NCI-H1105 treated with DMSO at 0.1 percent for 48 hours (cell line): ENCODE measurements at regions not wholly inside any gene's neighbourhood (a gene's known extent, or its start where the extent isn't known, plus 50 kb on each side); places are given as distances from the start of the nearest gene placed in this dataset.

ENCODE experiments used
- DNase-seq: peaks from one replicate; lab custom pipeline; 2025; lab: John Stamatoyannopoulos, UW

DNA sequence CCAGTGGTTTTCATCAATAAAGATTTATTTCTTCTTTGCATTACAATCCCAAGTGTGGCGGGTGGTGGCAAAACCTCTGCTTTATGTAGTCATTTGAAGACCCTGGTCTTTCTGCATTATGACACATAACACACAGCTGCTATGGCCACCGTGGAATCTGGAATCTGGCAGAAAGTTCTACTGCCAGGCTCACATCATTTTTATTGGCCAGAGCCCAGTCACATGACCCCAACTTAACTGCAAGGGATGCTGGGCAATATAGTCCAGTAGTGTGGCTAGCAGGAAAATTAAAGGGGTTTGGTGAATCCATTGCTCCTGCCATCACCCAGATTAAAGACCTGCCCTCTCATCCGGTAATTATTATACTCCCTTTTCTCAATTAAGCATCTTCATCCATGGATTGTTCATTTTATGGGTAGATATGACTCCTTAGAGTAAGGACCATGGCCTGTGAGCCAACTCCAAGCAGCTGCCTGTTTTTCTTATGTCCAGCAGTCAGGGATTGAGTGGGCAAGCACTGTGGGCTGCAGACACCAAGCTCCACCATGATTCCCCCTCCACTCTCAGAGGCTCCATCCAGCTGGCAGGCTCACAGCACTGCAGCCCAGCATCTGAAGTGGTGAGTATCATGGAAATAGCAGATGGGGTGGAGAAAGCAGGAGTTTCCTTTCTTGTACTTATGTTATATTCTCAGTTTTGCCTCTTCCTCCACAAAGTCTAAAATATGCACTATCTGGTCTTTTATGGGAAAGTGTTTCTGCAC lies 1030.7 kb downstream of the AACS start:
- DNase-seq, result no peak

DNA sequence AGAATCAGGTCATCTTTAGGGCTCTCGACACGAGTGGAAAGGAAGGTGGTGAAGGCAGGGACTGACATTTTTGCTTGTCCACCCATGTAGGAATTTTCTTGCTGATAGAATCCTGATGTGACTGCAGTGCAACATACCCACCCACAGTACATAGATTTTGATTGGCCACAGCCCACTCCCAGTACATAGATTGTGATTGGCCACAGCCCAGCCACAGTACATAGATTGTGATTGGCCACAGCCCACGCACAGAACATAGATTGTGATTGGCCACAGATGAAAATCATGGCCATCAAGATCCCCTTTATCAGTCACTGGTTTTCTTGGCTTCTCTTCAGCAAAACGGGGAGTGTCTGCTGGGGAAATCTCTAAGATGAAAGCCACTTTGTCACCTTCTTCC lies 1041.5 kb downstream of the AACS start:
- no peak for DNase-seq

DNA sequence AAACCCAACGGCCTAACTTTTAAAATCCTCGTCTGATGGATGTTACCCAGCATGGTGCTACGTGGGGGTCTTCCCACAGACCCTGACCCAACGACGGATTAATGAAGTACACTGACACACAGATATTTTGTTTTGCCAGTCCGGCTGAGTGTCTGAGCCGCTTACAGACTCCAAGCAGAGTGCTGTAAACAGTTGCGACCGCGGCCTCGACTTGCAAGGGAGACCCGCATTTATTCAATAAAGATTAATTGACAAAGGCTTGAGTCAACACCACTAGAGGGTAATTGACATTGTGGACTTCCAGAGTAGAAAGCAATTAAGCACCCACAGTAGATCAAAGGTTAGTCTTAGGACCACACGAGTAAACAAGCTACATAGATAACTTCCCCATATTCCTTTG lies 1042.4 kb downstream of the AACS start:
- DNase-seq, result no peak

DNA sequence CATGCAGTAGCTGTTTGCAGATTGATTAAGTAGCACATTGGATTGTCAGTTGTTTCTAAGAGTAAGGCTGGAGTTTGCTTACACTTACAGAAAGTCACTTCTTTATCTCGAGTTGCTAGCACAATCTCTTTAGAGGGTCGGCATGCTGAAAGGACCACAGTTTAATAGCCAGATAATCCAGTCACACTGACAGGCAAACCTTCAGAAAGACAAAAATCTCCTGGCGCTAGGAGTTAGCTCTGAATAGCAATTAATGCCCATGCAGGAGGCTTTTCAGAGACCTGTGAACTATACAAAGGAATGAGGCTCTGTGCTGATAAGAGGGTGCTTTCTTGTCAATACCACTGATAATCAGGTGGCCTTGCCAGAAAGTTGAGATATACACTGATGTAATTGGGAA lies 1043.0 kb downstream of the AACS start:
- DNase-seq, result no peak

GRCh38 chr12:126112141-126112540 lies 1046.9 kb downstream of the AACS start:
- no peak for DNase-seq

GRCh38 chr12:126112849-126113248 lies 1047.6 kb downstream of the AACS start:
- DNase-seq, result no peak

GRCh38 chr12:126114441-126114840 lies 1049.2 kb downstream of the AACS start:
- no peak for DNase-seq

- no peak for DNase-seq
These were observed 1052.3 kb downstream of the AACS start for GRCh38 chr12:126117502-126117901.

GRCh38 chr12:126139355-126139754 lies 1074.1 kb downstream of the AACS start:
- no peak for DNase-seq

DNA sequence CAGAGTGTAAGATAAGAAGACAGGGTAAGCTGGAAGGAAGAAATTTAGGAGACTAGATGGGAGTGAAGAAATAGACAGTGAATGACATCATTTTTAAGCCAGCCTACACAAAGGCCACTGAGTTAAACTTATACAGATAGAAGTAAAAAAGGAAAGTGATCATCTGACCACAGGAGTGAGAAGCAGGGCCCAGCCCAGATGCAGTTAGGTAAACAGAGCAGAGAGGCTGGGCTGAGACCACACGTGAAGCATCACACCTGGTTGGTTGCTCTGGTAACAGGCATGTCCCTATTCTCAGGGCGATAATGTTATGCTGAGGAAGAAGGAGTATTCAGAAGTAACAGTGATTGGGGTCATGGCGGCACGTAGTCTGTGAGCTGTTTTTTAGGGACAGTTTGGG lies 1079.4 kb downstream of the AACS start:
- peak; percentile 10 for DNase-seq

DNA sequence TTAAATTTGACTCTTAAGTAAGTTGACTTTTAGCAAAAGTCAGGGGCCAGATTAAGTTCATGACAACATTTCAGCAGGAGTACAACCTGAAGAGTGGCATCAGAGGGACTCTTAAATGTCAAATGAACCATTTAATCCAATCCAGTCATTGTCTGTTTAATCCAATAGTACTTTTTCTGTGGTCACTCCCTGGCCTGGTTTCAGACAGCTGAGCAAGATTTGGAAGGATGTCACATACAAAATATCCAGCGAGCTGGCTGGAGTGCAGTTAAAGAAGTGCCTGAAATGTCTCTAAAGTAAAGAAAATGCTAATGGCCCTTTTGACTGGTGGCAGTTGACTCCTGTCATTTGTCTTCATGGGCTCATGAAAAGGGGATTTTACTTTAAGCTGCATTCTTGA lies 1082.1 kb downstream of the AACS start:
- no peak for DNase-seq

GRCh38 chr12:126156806-126157574 lies 1091.8 kb downstream of the AACS start:
- no peak for DNase-seq

- no peak for DNase-seq
These were observed 1092.3 kb downstream of the AACS start for GRCh38 chr12:126157575-126157966.

DNA sequence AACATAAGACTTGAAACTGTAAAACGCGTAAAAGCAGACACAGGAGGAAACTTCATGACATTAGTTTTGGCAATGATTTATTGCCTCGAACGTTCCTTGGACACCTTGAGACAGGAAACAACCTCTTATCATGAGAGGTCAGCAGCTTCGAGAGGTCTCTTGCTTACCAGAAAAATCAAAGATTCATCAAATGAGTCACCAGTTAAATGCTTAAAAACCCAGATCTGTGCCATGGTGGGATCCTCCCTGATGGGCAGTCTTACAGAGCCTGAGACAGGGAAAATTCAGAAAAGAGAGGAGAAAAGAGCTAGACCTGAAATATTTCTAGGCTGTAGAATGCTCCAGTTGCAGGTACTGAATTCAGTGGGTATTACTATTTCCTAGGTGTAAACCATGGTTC lies 1093.9 kb downstream of the AACS start:
- no peak for DNase-seq

- no peak for DNase-seq
These were observed 1095.7 kb downstream of the AACS start for GRCh38 chr12:126160912-126161311.

- DNase-seq, result no peak
These were observed 1098.7 kb downstream of the AACS start for GRCh38 chr12:126163984-126164383.

- no peak for DNase-seq
These were observed 1106.8 kb downstream of the AACS start for GRCh38 chr12:126171937-126172559.

DNA sequence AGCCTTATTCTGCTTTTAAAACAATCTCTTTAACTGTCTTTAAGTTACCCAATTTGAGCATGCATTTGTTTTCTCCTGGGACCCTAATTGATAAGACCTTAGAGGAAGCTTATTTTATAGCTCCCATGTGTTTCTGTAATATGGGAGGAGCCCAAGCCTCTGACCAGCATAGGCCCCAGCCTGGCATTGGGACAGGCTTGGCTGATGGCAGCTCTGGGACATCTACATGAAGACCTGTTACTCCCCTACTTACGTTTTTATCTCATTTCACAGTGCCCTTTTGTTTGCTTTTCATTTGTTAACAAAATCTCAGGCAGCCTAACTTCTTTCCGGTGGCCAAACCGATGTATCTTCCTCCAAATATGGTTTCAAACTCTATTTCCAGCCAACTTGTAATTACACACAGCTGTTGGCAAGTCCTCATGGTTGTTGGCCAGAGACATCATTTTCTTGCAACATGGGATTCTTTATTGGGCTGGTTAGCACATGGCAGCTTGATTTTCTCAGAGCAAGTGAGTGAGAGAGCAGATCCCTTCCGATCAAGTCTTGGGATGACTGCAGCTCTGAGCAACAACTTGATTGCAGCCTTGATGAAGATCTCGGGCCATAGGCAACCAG lies 1117.5 kb downstream of the AACS start:
- no peak for DNase-seq

GRCh38 chr12:126185025-126185424 lies 1119.8 kb downstream of the AACS start:
- DNase-seq, result no peak

GRCh38 chr12:126189856-126190255 lies 1124.6 kb downstream of the AACS start:
- no peak for DNase-seq

GRCh38 chr12:126191031-126191891 lies 1126.0 kb downstream of the AACS start:
- peak; percentile 71 for DNase-seq

DNA sequence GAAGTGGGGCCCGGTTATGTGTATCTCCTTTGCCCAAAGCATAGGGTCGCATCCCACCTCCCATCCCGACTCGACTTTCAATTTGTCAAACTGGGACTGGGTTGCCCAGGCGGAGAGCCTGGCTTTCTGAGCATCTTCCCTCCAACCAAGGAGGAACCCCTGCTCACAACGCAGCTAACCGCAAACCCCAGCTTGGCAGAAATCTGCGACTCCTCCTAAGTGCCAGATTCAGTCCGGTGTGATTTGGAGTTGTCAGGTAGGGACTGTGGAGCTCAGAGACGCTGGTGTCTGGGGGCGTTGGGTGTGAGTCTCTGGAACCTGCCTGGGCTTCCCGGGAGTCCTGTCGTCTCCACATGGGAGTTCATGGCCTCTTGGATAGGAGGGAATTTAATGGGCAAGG lies 1126.7 kb downstream of the AACS start:
- DNase-seq, result no peak
